Central memory CD8-positive, alpha-beta T cell (primary cell): ENCODE measurements at regions not wholly inside any gene's neighbourhood (a gene's known extent, or its start where the extent isn't known, plus 50 kb on each side); places are given as distances from the start of the nearest gene placed in this dataset.

Experiments used
- ATAC-seq: fragments of 150-1000 bp; cut with Tn5 transposase; replicated peaks from 2 replicates; pipeline ENCODE4 v1.10.0; 2022; ENCODE audit warnings: mild to moderate bottlenecking, moderate FRiP score, moderate number of reproducible peaks; ENCODE audit not compliant: poor library complexity, severe bottlenecking; ENCODE audit errors: extremely low read depth
- DNase-seq, 2 donors: peaks; one replicate each; pipeline ENCODE4 v3.0.0; 2021; ENCODE audit warnings: low spot score in 2 of 2
- H3K27ac Mint-ChIP-seq: one replicate; pipeline ENCODE4 v1.8.0; 2022; ENCODE audit warnings: low read depth, mild to moderate bottlenecking, moderate library complexity, mixed read lengths
- H3K27me3 Mint-ChIP-seq: one replicate; pipeline ENCODE4 v1.8.0; 2022; ENCODE audit warnings: mixed read lengths
- H3K36me3 Mint-ChIP-seq: one replicate; pipeline ENCODE4 v1.8.0; 2022; ENCODE audit warnings: mild to moderate bottlenecking, moderate library complexity, mixed read lengths; ENCODE audit not compliant: insufficient read depth
- H3K4me1 Mint-ChIP-seq: one replicate; pipeline ENCODE4 v1.8.0; 2022; ENCODE audit warnings: mixed read lengths
- H3K4me3 Mint-ChIP-seq: one replicate; pipeline ENCODE4 v1.8.0; 2022; ENCODE audit warnings: mild to moderate bottlenecking, moderate library complexity, mixed read lengths
- H3K9me3 Mint-ChIP-seq: one replicate; pipeline ENCODE4 v1.8.0; 2022; ENCODE audit warnings: mixed read lengths

DNA sequence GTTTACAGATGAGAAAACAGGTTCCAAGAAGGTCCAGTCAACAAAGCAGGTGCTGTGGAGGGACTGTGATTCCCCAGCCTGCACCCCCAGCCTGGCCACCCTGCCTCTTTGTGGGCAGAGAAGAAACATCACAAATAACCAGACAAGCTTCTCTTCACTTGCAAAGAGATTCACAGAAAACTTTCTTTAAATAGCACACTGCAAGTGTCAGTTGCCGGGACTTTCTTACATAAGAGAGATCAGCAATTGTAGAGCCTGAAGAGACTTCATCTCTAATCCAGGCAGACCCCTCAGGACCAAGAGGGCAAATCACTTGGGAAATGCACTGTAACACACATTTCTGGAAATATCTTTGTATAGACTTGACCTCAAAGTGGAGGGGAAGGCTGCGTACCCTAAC lies 207.9 kb upstream of the CHRNA7 start:
- H3K36me3 Mint-ChIP-seq, result no peaks in the 10 kb centered on the region
- no peak for ATAC-seq
- no peak overlapping the region for H3K27ac Mint-ChIP-seq
- no peaks in the 10 kb centered on the region for H3K4me1 Mint-ChIP-seq
- no peaks in the 10 kb centered on the region for H3K9me3 Mint-ChIP-seq
- no peak for DNase-seq
- peaks cover 55% of the 10 kb centered on the region for H3K27me3 Mint-ChIP-seq
- H3K4me3 Mint-ChIP-seq, result no peak overlapping the region

DNA sequence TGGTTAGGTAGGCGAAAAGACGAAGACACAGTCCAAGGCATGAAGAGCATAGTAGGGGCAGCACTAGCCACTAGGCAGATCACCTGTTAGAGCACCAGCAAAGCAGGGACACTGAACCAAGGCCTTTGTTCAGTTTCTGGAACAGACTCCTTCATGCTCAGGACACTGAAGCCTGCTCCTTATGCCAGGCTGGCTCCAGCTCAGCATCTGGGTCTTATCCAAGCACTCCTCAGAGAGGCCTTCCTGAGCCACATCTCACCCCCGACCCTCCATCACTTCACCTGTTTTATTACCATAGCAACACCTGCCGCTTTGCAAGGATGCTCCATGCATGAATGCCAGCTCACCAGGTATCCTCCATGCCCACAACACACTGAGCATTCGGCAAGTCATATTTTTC lies 206.3 kb upstream of the CHRNA7 start:
- Mint-ChIP-seq H3K27me3 (peaks cover 68% of the 10 kb centered on the region), H3K9me3 (no peaks in the 10 kb centered on the region), H3K36me3 (no peaks in the 10 kb centered on the region), H3K4me1 (no peaks in the 10 kb centered on the region), H3K4me3 (no peak overlapping the region), H3K27ac (no peak overlapping the region)
- DNase-seq (no peak), ATAC-seq (no peak)

DNA sequence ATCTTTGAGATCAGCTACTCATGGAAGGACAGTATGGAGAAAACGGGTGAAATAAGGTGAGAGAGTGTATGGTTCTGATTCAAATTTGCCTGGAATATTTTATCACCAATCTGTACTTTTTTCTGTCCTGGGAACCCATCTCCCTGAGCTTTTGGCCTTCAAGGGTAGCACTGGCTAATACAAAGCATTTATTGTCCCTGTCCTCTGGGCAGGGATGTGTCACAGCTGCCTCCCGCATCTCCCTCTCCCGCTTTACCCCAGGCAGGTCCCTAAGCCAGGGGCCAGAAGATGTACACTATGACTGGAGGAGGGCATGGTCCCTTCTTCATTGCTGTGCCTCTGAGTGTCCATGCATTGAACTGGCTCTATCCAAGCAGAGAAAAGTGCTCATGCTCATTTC lies 201.7 kb upstream of the CHRNA7 start:
- Mint-ChIP-seq H3K27me3 (peaks cover 76% of the 10 kb centered on the region), H3K9me3 (no peaks in the 10 kb centered on the region), H3K27ac (no peak overlapping the region), H3K4me3 (no peak overlapping the region), H3K36me3 (no peaks in the 10 kb centered on the region), H3K4me1 (no peaks in the 10 kb centered on the region)
- DNase-seq (no peak), ATAC-seq (no peak)

DNA sequence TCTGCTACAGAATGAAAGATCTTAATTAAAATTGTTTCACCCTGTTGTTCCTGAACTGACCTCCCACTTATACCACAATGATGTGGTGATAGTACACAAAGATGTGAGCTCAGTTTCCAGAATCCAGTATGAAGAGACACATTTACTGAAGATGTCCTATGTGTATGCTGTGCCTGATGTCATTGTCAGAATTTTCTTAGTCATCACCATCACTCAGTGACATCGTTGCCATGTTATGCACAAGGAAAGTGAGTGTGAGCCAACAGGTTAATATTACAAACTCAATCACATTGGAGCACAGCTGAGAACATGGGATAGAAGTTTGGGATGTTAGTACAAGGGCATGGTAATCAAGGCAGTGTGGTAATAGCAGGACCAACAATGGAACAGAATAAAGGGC lies 199.7 kb upstream of the CHRNA7 start:
- Mint-ChIP-seq H3K4me1 (no peaks in the 10 kb centered on the region), H3K4me3 (no peak overlapping the region), H3K27ac (no peak overlapping the region), H3K9me3 (no peaks in the 10 kb centered on the region), H3K36me3 (no peaks in the 10 kb centered on the region), H3K27me3 (peaks cover 69% of the 10 kb centered on the region)
- DNase-seq, result no peak
- ATAC-seq, result no peak

DNA sequence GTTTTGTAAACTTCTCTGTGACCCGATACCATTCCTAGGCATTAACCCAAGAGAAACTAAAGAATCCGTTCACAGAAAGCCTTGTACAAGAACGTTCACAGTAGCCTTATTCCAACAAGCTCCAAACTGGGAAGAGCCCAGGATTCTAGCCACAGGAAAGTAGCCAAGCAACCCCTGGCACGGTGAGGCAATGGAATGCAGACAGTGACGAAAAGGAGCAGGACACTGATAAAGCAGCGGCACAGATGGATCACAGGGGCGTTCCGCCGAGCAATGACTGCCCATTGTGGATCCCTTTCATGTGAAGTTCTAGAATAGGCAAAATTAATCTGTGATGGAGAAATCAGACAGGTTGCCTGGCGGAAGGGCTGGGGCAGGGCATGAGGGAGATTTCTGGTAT lies 198.7 kb upstream of the CHRNA7 start:
- no peak overlapping the region for H3K4me3 Mint-ChIP-seq
- DNase-seq (no peak), ATAC-seq (no peak)
- H3K4me1 Mint-ChIP-seq, result no peaks in the 10 kb centered on the region
- H3K36me3 Mint-ChIP-seq, result no peaks in the 10 kb centered on the region
- no peaks in the 10 kb centered on the region for H3K9me3 Mint-ChIP-seq
- no peak overlapping the region for H3K27ac Mint-ChIP-seq
- peaks cover 63% of the 10 kb centered on the region for H3K27me3 Mint-ChIP-seq

DNA sequence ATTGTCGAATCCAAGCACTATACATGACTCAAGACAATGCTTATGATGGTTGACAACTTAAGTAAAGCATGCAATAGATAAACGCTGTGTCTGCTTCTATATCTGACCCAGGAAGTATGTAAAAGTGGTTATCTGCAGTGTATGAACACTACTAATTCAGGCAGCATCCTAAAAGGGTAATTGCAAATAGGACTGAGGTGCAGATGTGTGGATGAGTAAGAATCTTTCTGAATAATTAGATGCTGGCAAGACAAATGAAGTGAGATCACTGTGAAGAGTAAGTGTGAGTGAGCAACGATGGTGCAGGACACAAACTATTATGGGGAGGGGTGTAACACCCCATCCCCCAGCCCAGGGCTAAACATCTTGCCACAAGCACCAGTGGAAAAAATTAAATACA lies 195.7 kb upstream of the CHRNA7 start:
- H3K9me3 Mint-ChIP-seq, result no peaks in the 10 kb centered on the region
- no peaks in the 10 kb centered on the region for H3K36me3 Mint-ChIP-seq
- H3K27ac Mint-ChIP-seq, result no peak overlapping the region
- DNase-seq, result no peak
- H3K27me3 Mint-ChIP-seq, result peaks cover 46% of the 10 kb centered on the region
- H3K4me3 Mint-ChIP-seq, result no peak overlapping the region
- no peaks in the 10 kb centered on the region for H3K4me1 Mint-ChIP-seq
- ATAC-seq, result no peak

DNA sequence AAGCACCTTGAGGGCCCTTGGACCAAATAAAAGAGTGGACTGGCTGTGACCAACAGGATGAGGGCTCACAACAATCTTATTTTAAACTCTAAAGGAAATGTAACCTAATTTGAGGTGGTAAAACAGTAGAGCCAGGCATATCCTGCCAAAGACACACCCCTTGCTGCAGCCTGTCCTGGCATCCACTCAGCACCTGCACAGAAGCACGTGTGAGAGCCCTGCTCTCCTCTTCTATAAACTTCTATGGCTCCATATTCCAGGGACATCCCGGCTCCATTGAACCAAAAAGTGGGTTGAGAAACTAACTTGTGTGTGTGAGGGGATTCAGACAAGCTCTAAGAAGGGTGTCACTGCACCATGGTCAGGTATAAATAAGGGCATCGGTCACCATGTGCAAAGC lies 190.9 kb upstream of the CHRNA7 start:
- no peak overlapping the region for H3K4me3 Mint-ChIP-seq
- ATAC-seq (no peak), DNase-seq (no peak)
- H3K27ac Mint-ChIP-seq, result no peak overlapping the region
- H3K9me3 Mint-ChIP-seq, result no peaks in the 10 kb centered on the region
- H3K4me1 Mint-ChIP-seq, result no peaks in the 10 kb centered on the region
- peaks cover 34% of the 10 kb centered on the region for H3K27me3 Mint-ChIP-seq
- no peaks in the 10 kb centered on the region for H3K36me3 Mint-ChIP-seq

DNA sequence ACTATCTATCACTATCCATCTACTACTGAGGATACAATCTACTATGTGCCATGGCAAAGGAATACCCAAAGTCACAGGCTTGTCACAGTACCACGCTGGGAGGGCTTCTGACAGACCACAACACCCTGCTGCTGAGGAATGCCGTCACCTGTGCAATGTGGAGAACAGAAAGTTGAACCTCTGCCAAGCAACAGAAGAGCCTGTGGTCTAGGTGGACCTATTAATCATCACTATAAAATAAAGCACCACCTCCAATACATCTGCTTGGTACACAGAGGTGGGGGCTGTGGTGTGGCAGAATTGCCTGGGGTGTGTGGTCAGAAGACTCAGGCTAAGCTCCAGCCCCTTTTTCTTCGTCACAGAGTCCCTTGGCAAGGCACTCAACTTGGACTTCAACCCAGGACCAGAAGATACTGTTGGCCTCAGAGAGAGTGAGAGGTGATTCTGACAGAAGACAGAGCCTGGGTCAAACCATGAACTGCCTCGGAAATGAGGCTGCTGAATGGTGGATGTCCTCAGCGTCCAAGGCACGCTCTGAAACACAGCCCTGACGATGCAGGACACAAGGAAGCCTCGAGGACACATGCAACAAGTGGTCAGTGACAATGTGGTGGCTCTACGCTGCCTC lies 189.4 kb upstream of the CHRNA7 start:
- Mint-ChIP-seq H3K4me1 (no peaks in the 10 kb centered on the region), H3K27me3 (peaks cover 30% of the 10 kb centered on the region), H3K9me3 (no peaks in the 10 kb centered on the region), H3K36me3 (no peaks in the 10 kb centered on the region), H3K27ac (no peak overlapping the region), H3K4me3 (no peak overlapping the region)
- ATAC-seq, result no peak
- DNase-seq, result no peak

DNA sequence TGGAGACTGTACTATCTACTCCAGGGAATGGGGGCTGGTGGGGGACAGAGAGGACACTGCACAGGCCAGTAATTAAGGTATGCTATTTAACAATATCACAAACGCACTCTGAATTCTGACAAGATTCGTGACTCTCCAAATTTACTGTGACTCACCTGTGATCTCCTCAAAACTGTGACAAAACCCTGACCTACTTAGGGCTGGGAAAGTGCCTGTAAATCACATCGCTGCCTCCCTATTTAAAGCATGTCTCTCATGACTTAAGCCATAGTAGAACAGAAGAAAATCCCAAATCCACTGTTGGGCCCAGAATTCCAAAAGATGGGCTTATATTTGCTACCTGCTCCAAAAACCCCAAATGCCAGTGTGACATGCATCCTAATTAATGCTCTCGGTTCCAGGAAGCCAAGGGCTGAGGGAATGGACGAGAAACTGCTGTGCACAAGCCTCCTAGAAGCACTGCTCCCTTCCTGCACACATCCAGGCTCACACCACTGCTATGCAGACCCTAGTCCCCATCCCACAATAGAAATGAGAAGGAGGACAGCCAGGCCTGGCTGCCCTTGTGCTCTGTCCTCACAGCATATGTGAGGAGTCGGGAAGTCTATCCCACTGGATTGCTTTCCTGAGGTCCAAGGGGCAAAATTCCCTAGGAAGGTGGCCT lies 187.7 kb upstream of the CHRNA7 start:
- no peaks in the 10 kb centered on the region for H3K9me3 Mint-ChIP-seq
- DNase-seq, result no peak
- ATAC-seq, result no peak

DNA sequence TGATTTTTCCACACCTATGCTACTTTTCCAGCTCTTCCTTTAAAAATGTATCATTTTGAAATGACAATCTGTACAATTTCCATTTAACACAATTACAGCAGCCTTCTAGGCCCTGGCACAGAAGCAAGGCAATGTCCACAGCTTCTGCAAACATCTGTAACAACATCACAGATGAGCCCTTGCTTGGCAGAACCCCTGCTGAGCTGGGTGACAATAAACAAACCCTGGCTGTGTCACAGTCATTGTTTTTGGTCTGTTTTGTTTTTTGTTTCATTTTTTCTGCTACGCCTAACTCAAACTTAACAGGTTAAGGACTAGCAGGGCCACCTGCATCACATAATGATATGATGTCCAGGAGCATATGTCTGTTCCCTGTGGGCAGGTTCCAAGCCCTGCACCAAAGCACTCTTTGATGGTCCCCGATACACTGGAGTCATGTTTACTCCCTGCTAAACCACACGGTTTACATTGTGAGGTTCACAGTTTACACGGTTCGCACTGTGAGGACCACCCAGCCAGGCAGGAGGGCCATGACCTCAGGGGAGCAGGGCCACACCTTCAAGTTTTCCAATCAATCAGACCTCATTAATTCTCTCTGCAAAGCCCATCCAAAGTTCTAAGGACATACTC lies 186.8 kb upstream of the CHRNA7 start:
- DNase-seq (no peak), ATAC-seq (no peak)
- Mint-ChIP-seq H3K36me3 (no peaks in the 10 kb centered on the region), H3K9me3 (no peaks in the 10 kb centered on the region), H3K4me3 (no peak overlapping the region), H3K27ac (no peak overlapping the region), H3K27me3 (peaks cover 54% of the 10 kb centered on the region), H3K4me1 (no peaks in the 10 kb centered on the region)

More for the DNA sequence above, 187.7 kb upstream of the CHRNA7 start:
- Mint-ChIP-seq H3K27me3 (peaks cover 46% of the 10 kb centered on the region), H3K27ac (no peak overlapping the region), H3K4me1 (no peaks in the 10 kb centered on the region), H3K36me3 (no peaks in the 10 kb centered on the region), H3K4me3 (no peak overlapping the region)

DNA sequence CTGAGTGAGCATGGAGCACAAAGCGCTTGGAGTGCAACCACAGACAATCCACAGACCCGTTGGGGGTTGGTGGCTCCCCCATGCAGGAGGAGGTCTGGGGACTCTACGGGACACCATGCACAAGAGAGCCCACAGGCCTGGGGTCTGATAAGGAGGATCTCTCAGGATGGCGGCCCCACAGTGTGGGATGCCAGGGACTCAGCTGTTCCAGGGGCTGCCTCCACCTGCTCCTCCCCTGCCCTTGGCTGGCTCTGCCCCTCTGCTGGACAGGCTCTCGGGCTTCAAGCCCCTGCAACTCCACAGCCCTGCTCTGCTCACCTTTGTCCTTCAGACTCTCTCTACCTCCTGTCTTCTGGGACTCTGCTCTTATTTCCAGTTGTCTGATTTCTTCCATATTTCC lies 184.5 kb upstream of the CHRNA7 start:
- Mint-ChIP-seq H3K27ac (no peak overlapping the region), H3K9me3 (peaks cover under 1% of the 10 kb centered on the region), H3K36me3 (no peaks in the 10 kb centered on the region), H3K4me1 (no peaks in the 10 kb centered on the region), H3K27me3 (peaks cover 51% of the 10 kb centered on the region), H3K4me3 (no peak overlapping the region)
- DNase-seq (no peak), ATAC-seq (no peak)

DNA sequence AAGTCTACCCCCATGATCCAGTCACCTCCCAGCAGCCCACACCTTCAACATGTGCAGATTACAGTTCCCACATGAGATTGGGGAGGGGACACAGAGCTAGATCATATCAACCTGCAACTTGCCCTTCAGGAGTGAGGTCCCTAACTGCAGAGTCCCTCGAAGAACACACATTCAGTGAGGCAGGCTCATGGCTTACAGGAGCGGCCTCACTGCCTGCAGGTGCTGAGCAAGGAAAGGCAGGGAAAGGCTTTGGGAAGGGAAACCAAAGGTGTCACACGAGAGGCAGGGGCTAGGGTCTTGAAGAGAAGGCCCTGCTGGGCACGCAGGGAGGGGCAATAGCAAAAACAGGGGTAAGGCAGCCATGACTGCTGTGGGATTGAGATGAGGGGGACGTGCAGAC lies 182.4 kb upstream of the CHRNA7 start:
- Mint-ChIP-seq H3K9me3 (peaks cover 6% of the 10 kb centered on the region), H3K27ac (no peak overlapping the region), H3K36me3 (no peaks in the 10 kb centered on the region), H3K27me3 (peaks cover 51% of the 10 kb centered on the region), H3K4me3 (no peak overlapping the region), H3K4me1 (no peaks in the 10 kb centered on the region)
- ATAC-seq (no peak), DNase-seq (no peak)

DNA sequence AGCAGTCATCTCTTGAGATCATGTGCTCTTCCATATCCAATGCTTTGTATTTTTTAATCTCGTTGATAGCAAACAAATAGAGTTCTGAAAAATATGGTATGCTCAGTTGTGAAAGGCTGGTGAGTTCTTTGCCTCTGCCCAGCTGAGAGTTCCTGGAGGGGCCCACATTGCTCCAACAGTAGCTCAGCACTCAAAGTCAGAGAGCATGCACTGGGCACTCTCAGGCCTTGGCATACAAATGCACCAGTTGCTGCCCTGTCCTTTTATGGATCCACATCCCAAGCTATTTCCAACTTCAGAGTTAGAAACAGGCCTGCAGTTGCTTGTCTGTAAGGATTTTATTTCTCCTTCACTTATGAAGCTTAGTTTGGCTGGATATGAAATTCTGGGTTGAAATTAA lies 181.7 kb upstream of the CHRNA7 start:
- no peak for ATAC-seq
- H3K27ac Mint-ChIP-seq, result no peak overlapping the region
- H3K27me3 Mint-ChIP-seq, result peaks cover 58% of the 10 kb centered on the region
- H3K9me3 Mint-ChIP-seq, result peaks cover 6% of the 10 kb centered on the region
- no peaks in the 10 kb centered on the region for H3K4me1 Mint-ChIP-seq
- DNase-seq, result no peak
- no peaks in the 10 kb centered on the region for H3K36me3 Mint-ChIP-seq
- no peak overlapping the region for H3K4me3 Mint-ChIP-seq
